Upper lobe of right lung (tissue), 1 donor: ENCODE measurements at regions not wholly inside any gene's neighbourhood (a gene's known extent, or its start where the extent isn't known, plus 50 kb on each side); places are given as distances from the start of the nearest gene placed in this dataset.
"Not testable (repeated sequence)": the region's sequence is repeated elsewhere in the genome, so short reads cannot be mapped to it uniquely, and the experiment has no call there.

Experiments
- ATAC-seq: fragments of 200-7000 bp; cut with Tn5 transposase; one replicate; pipeline ENCODE4 v1.9.1; 2020; ENCODE audit warnings: mild to moderate bottlenecking, moderate library complexity
- DNase-seq: peaks from one replicate; pipeline ENCODE4 v3.0.0-alpha.2; 2020
- H3K27ac ChIP-seq: fragments of 200-600 bp; one replicate; pipeline ENCODE4 v1.8.0; 2022
- H3K27me3 ChIP-seq: fragments of 200-600 bp; one replicate; pipeline ENCODE4 v1.8.0; 2022; ENCODE audit warnings: mild to moderate bottlenecking
- H3K36me3 ChIP-seq: fragments of 200-600 bp; one replicate; pipeline ENCODE4 v1.8.0; 2022
- H3K4me1 ChIP-seq: fragments of 200-600 bp; one replicate; pipeline ENCODE4 v1.8.0; 2022
- H3K4me3 ChIP-seq: fragments of 200-600 bp; one replicate; pipeline ENCODE4 v1.8.0; 2022; ENCODE audit warnings: mild to moderate bottlenecking
- H3K9me3 ChIP-seq: fragments of 200-600 bp; one replicate; pipeline ENCODE4 v1.8.0; 2022
- CTCF ChIP-seq: fragments of 200-600 bp; IDR thresholded peaks from one replicate; pipeline ENCODE4 v1.8.0; 2022; ENCODE audit warnings: antibody characterized with exemption
- intact Hi-C: fragments of 100-400 bp; cut with DNase I; formaldehyde crosslinking; loops from one replicate; pipeline ENCODE4 v1.11.0; 2022
- donor health status: DM: no; HTN: yes; CAD: no; lungs with severe emphysema.

- intact Hi-C loops = no loop called here
- no peaks in the 10 kb centered on the region for H3K9me3 ChIP-seq
- no peaks in the 10 kb centered on the region for H3K27me3 ChIP-seq
- TF ChIP-seq CTCF = no peak
- H3K4me1 ChIP-seq = no peaks in the 10 kb centered on the region
- H3K4me3 ChIP-seq = no peak overlapping the region
- ATAC-seq (no peak), DNase-seq (no peak)
- H3K27ac ChIP-seq = no peak overlapping the region
- H3K36me3 ChIP-seq = no peaks in the 10 kb centered on the region
These were observed 929.8 kb upstream of the SLITRK1 start for GRCh38 chr13:84812078-84812477.

- Histone ChIP-seq H3K4me3 (no peak overlapping the region), H3K27me3 (no peaks in the 10 kb centered on the region), H3K4me1 (no peaks in the 10 kb centered on the region), H3K27ac (no peak overlapping the region), H3K9me3 (peaks cover 2% of the 10 kb centered on the region), H3K36me3 (no peaks in the 10 kb centered on the region)
- ATAC-seq (no peak), DNase-seq (no peak)
- intact Hi-C loops = no loop called here
- no peak for TF ChIP-seq CTCF
These were observed 928.5 kb upstream of the SLITRK1 start for GRCh38 chr13:84810781-84811180.

DNA sequence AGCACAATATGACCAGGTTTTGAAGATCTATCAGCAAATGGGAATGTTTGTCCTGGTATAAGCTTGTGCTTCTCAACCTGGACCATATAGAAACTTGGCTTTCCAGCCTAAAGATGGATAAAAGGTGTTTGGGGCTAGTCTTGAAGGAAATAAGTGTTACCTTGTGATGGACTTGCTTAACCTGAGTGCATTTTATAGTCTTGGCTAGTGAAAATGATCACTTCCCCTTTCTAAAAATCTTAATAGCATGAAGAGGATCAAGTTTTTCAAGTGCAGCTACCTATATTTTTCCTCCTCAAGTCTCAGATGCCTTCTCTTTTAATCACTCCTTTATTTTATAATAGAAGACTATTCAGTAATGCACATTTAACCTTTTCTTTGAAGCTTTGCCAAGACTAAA, 919.8 kb upstream of the SLITRK1 start:
- Histone ChIP-seq H3K4me1 (no peaks in the 10 kb centered on the region), H3K27ac (no peak overlapping the region), H3K27me3 (no peaks in the 10 kb centered on the region), H3K9me3 (peaks cover 4% of the 10 kb centered on the region), H3K36me3 (no peaks in the 10 kb centered on the region), H3K4me3 (no peak overlapping the region)
- no peak for ATAC-seq
- intact Hi-C loops = no loop called here
- TF ChIP-seq CTCF = no peak
- no peak for DNase-seq

- intact Hi-C loops = no loop called here
These were observed 902.3 kb upstream of the SLITRK1 start for GRCh38 chr13:84784443-84785153.

DNA sequence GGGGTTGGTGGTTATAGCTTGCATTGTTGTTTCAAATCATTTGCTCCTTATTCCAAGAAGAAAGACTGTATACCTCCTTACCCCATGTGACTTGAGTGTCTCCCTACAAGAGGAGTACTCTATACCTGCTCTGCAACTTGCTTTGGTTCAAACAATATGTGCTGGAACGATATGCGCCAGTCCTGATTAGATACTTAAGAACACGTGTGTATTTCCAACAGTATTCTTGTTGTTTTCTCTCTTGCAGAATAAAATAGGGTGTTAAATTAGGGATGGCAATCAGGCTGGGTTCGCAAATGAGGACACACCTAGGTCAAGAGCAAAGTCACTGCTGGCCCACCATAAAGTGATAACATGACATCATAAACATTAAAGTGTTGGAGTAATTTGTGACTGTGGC, 895.0 kb upstream of the SLITRK1 start:
- intact Hi-C loops = no loop called here
- H3K27ac ChIP-seq = no peak overlapping the region
- no peak for TF ChIP-seq CTCF
- no peaks in the 10 kb centered on the region for H3K27me3 ChIP-seq
- no peak overlapping the region for H3K4me3 ChIP-seq
- no peaks in the 10 kb centered on the region for H3K4me1 ChIP-seq
- no peak for ATAC-seq
- no peak for DNase-seq
- H3K36me3 ChIP-seq = no peaks in the 10 kb centered on the region
- no peaks in the 10 kb centered on the region for H3K9me3 ChIP-seq

More at GRCh38 chr13:84784443-84785153, 902.3 kb upstream of the SLITRK1 start:
- Histone ChIP-seq H3K4me1 (no peaks in the 10 kb centered on the region), H3K9me3 (no peaks in the 10 kb centered on the region), H3K36me3 (no peaks in the 10 kb centered on the region), H3K27ac (no peak overlapping the region), H3K27me3 (no peaks in the 10 kb centered on the region), H3K4me3 (no peak overlapping the region)
- no peak for ATAC-seq
- DNase-seq = no peak
- no peak for TF ChIP-seq CTCF

- no peak for ATAC-seq
- TF ChIP-seq CTCF = no peak
- Histone ChIP-seq H3K27ac (no peak overlapping the region), H3K36me3 (no peaks in the 10 kb centered on the region), H3K4me3 (no peak overlapping the region), H3K27me3 (no peaks in the 10 kb centered on the region), H3K4me1 (no peaks in the 10 kb centered on the region), H3K9me3 (no peaks in the 10 kb centered on the region)
- intact Hi-C loops = no loop called here
- DNase-seq = no peak
These were observed 894.3 kb upstream of the SLITRK1 start for GRCh38 chr13:84776593-84776992.

DNA sequence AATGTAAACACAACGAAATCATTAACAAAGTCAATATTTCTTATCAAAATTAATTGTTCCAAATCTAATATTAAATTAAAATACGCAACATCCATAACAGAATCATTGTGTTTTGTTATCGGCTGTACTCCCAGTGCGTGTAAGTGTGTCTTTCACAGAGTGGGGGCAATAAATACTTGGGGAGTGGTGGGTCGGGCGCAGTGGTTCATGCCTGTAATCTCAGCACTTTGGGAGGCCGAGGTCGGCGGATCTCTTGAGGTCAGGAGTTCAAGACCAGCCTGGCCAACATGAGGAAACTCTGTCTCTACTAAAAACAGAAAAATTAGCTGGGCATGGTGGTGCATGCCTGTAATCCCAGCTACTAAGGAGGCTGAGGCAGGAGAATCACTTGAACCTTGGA, 893.6 kb upstream of the SLITRK1 start:
- H3K4me1 ChIP-seq, H3K4me3 ChIP-seq, H3K9me3 ChIP-seq, H3K27me3 ChIP-seq, ATAC-seq, H3K36me3 ChIP-seq, intact Hi-C loops, H3K27ac ChIP-seq, DNase-seq: not testable (repeated sequence)
